Ovary (tissue), 7 donors: ENCODE measurements at regions not wholly inside any gene's neighbourhood (a gene's known extent, or its start where the extent isn't known, plus 50 kb on each side); places are given as distances from the start of the nearest gene placed in this dataset.
"Not testable (repeated sequence)": the region's sequence is repeated elsewhere in the genome, so short reads cannot be mapped to it uniquely, and the experiment has no call there.

ENCODE experiments used
- DNase-seq, 5 donors: peaks; one replicate each; pipeline ENCODE4 v3.0.0-alpha.2; 2019 to 2020
- H3K27ac ChIP-seq, 2 donors: fragments of 200-600 bp; one replicate each; pipeline versions ENCODE4 v1.5.1 to v1.8.0; 2019 to 2022
- H3K27me3 ChIP-seq: fragments of 200-600 bp; one replicate; pipeline ENCODE4 v1.8.0; 2022
- H3K36me3 ChIP-seq: fragments of 200-600 bp; sonication (generic); one replicate; pipeline ENCODE4 v1.5.1; 2019
- H3K4me1 ChIP-seq: one replicate; pipeline ENCODE4 v1.8.1; 2013; ENCODE audit warnings: mild to moderate bottlenecking, moderate library complexity; ENCODE audit not compliant: insufficient read depth
- H3K4me3 ChIP-seq: fragments of 200-600 bp; sonication (generic); one replicate; pipeline ENCODE4 v1.5.1; 2017
- H3K9me3 ChIP-seq, 2 donors: fragments of 200-600 bp in 1 of 2; sonication (generic) in 1 of 2; one replicate each; pipeline versions ENCODE4 v1.5.1 to v1.8.1; 2013 to 2019; ENCODE audit warnings: mild to moderate bottlenecking in 1 of 2, moderate library complexity in 1 of 2
- EP300 ChIP-seq: sonication (generic); formaldehyde crosslinking; IDR thresholded peaks from one replicate; pipeline ENCODE4 v1.6.1; 2017; ENCODE audit warnings: antibody characterized with exemption
- POLR2A ChIP-seq: fragments of 450-650 bp; IDR thresholded peaks from one replicate; pipeline ENCODE4 v1.6.1; 2017; ENCODE audit warnings: antibody characterized with exemption, mild to moderate bottlenecking, moderate library complexity
- WGBS, 3 donors: extraction: QIAGEN DNeasy Blood & Tissue Kit in 1 of 3; methylation state at CpG; one replicate each; pipeline versions ENCODE4 v1.1.5 to v1.1.7; 2013 to 2017; 5-methylcytosine and 5-hydroxymethylcytosine counted together
- intact Hi-C, 4 donors: fragments of 100-400 bp; cut with DNase I; formaldehyde crosslinking; loops; one replicate each; pipeline versions ENCODE4 v1.11.0 to v1.15.1; 2022 to 2023
- TF ChIP-seq, protein P1 (sequence below), 3 donors: fragments of 450-650 bp in 2 of 3; fragments of 200-600 bp in 1 of 3; IDR thresholded peaks; one replicate each; pipeline versions ENCODE4 v1.5.1 to v1.8.0; 2016 to 2022; ENCODE audit warnings: antibody characterized with exemption in 3 of 3, mild to moderate bottlenecking in 1 of 3
- donor health status: DM: no; HTN: no; CAD: no; lungs with moderate emphysema.
- donor health status: DM: no; HTN: no; CAD: no.
- donor health status: Bipolar disorder and iron deficiency.
- donor health status: DM: no; HTN: no; CAD: no.
- donor health status: DM: yes; HTN: yes; CAD: no.

DNA sequence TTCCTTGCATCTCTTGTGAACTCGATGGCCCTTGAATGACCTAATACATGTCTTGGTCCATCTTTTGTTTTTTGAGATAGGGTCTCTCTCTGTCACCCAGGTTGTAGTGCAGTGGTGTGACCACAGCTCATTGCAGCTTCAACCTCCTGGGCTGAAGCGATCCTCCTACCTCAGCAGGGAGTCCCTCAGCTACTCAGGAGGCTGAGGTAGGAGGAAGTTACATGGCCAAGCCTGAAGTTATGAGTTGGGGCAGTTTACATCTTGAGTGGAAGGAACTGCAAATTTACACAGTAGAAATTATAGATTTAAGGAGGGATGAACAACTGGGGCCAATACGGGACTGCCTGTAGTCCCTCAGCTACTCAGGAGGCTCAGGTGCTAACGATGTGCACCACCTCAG is 97.2 kb upstream of the METTL14 start:
- Histone ChIP-seq H3K36me3 (no peaks in the 10 kb centered on the region), H3K27me3 (no peaks in the 10 kb centered on the region), H3K4me3 (no peak overlapping the region), H3K9me3 (no peaks in the 10 kb centered on the region), H3K27ac (no peak overlapping the region), H3K4me1 (peaks cover 7% of the 10 kb centered on the region)
- no peak for DNase-seq
- TF ChIP-seq, protein P1, sequence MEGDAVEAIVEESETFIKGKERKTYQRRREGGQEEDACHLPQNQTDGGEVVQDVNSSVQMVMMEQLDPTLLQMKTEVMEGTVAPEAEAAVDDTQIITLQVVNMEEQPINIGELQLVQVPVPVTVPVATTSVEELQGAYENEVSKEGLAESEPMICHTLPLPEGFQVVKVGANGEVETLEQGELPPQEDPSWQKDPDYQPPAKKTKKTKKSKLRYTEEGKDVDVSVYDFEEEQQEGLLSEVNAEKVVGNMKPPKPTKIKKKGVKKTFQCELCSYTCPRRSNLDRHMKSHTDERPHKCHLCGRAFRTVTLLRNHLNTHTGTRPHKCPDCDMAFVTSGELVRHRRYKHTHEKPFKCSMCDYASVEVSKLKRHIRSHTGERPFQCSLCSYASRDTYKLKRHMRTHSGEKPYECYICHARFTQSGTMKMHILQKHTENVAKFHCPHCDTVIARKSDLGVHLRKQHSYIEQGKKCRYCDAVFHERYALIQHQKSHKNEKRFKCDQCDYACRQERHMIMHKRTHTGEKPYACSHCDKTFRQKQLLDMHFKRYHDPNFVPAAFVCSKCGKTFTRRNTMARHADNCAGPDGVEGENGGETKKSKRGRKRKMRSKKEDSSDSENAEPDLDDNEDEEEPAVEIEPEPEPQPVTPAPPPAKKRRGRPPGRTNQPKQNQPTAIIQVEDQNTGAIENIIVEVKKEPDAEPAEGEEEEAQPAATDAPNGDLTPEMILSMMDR (IDR thresholded peaks at IDR 0.05) = no peak
- TF ChIP-seq EP300 (no peak), POLR2A (no peak)
- intact Hi-C loops = no loop called here
- WGBS, 3 donors = 86 to 92% (median 91%) methylated on average over 4 of the region's 4 CpGs

DNA sequence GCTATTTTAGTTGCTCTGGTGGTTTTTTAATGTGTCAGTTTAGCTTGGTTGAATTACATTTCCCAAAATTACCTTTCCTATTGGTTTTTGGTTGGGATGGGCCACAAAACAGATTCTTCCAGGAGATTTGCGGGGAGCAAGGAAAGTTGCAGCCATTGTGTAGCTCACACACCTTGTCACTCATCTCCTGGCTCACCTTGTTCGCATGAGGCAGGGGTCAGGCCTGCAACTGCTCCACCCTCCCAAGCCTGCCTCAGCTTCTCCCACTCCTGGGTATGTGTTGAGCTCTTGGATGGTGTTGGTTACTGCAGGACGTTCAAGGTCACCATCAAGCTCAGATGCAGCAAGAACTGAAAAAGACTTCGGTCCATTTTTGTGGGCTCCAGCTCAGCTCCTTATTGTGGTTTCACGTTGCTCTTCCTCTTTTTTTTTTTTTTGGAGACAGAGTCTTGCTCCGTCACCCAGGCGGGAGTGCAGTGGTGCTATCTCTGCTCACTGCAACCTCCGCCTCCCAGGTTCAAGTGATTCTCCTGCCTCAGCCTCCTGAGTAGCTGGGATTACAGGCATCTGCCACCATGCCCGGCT is 95.6 kb upstream of the METTL14 start:
- DNase-seq = no peak
- Histone ChIP-seq H3K27ac (no peak overlapping the region), H3K9me3 (no peaks in the 10 kb centered on the region), H3K36me3 (no peaks in the 10 kb centered on the region), H3K27me3 (no peaks in the 10 kb centered on the region), H3K4me3 (no peak overlapping the region), H3K4me1 (peaks cover 7% of the 10 kb centered on the region)
- intact Hi-C loops = no loop called here
- TF ChIP-seq POLR2A (no peak), EP300 (no peak)
- TF ChIP-seq, protein P1 (IDR thresholded peaks at IDR 0.05) = no peak
- 83 to 88% (median 84%) methylated on average over 9 of the region's 9 CpGs for WGBS, 3 donors

DNA sequence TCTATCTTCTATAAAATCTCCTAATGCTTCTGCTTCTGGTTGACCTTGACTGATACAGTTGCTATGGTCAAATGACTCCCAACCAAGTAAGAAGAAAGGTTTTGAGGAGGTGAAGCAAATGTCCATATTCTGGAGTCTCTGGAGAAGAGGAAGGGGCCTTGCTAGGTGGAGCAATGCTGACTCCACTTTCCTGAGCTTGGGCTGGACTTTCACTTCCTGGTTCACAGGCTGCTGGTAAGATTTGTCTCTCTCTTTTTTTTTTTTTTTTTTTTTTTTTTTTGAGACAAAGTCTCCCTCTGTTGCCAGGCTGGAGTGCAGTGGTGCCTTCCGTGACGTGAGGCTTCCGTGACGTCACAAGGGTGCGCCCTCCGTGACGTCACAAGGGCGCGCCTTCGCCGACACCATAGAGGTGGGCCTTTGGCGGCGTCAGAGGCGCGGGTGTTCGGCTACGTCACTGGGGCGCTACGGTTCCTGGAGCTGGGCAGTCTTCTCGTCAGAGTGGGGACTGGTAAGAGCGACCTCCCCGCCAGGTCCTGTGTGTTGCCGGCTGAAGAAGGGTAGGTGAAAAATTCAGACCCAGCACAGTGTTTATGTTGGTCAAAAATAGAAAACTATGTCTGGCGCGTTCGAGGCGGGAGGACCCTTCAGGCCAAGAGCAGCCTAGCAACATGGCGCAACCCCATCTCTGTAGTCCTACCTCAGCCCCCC is 93.7 kb upstream of the METTL14 start:
- TF ChIP-seq, protein P1 (IDR thresholded peaks at IDR 0.05) = peak in 1 of 3 donors; percentile 58
- peak; percentile 87 for TF ChIP-seq POLR2A
- H3K9me3 ChIP-seq, H3K36me3 ChIP-seq, H3K4me1 ChIP-seq, H3K27me3 ChIP-seq, intact Hi-C loops: not testable (repeated sequence)
- WGBS, 3 donors = 1 to 19% (median 15%) methylated on average over 28 of the region's 28 CpGs
- peak; percentile 89 to 99 (median 94) for DNase-seq
- H3K27ac ChIP-seq = peak overlapping the region; percentile 23 to 88
- peak overlapping the region; percentile 42 for H3K4me3 ChIP-seq

DNA sequence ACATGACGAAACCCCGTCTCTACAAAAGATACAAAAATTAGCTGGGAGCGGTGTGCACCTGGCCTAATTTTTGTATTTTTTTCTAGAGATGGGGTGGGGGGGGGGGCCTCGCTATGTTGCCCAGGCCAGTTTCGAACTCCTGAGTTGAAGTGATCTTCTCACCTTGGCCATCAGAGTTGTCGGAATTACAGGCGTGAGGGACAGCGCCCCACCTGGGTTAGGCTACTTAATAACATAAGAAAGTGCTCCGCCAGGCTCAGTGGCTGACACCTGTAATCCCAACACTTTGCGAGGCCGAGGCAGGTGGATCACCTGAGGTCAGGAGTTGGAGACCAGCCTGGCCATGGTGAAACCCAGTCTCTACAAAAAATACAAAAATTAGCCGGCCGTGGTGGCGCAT is 92.9 kb upstream of the METTL14 start:
- Histone ChIP-seq H3K27ac (peak overlapping the region; percentile 23 to 88), H3K4me3 (peak overlapping the region; percentile 42)
- intact Hi-C loops, H3K4me1 ChIP-seq, H3K9me3 ChIP-seq, H3K36me3 ChIP-seq, H3K27me3 ChIP-seq: not testable (repeated sequence)
- 87 to 93% (median 87%) methylated on average over 14 of the region's 14 CpGs for WGBS, 3 donors
- peak in 2 of 5 donors; percentile 24 to 32 for DNase-seq

DNA sequence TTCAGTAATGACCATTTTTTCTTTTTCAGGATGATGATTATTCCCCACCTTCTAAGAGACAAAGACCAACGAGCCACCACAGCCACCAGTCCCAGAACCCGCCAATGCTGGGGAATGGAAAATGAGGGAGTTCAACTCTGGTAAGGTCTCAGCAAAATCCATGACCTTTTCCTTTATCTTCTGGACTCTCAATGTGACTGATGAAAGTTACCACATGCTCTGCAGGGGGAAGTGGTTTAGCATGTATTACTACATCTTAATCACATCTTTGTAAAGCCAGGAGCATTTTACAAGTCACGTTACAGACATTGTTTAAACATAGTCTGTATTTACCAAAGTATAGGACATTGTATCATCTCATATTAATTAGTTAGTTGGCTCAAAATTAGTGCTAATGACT is 89.3 kb upstream of the METTL14 start:
- H3K27ac ChIP-seq, DNase-seq, H3K27me3 ChIP-seq, H3K4me3 ChIP-seq, intact Hi-C loops, H3K9me3 ChIP-seq, H3K4me1 ChIP-seq, H3K36me3 ChIP-seq: not testable (repeated sequence)
- 50 to 91% (median 61%) methylated on average over 2 to 3 of the region's 3 CpGs for WGBS, 3 donors

DNA sequence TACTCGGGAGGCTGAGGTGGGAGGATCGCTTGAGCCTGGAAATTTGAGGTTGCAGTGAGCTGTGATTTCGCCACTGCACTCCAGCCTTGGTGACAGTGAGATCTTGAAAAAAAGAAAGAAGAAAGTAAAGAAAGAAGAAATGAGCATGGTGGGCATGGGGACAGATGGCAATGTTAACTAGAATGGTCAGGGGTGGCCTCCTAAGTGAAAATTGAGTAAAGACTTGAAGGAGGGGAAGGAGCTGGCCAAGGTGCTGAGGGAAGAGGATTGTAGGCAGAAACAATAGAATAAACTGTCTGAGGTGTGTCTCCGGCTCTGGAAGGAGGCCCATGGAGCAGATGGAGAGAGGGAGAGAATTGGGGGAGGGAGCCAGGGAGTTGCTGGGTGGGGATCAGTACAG is 60.1 kb upstream of the METTL14 start:
- DNase-seq, intact Hi-C loops: not testable (repeated sequence)
- 83 to 99% (median 87%) methylated on average over 3 to 4 of the region's 4 CpGs for WGBS, 3 donors

DNA sequence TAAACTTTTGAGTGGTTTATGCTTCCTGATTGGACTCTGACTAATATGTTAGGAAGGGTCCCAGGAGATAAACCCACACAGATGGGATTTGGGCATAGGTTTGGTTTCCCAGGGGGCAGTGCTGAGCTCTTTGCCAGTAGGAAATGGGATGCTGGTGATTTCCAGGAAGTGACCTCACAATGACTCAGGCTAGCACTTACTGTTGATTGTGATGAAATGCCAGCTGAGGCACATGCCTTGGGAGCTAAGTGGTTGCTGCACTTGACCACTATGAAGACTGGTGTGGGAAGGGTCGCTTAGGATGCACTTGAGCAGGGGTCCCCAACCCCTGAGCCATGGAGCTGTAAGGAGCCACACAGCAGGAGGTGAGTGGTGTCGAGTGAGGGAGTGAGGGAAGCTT is 55.5 kb upstream of the METTL14 start:
- intact Hi-C loops, H3K4me1 ChIP-seq, H3K27ac ChIP-seq, H3K9me3 ChIP-seq, H3K36me3 ChIP-seq, H3K27me3 ChIP-seq, DNase-seq, H3K4me3 ChIP-seq: not testable (repeated sequence)
- WGBS, 3 donors = 58 to 77% (median 62%) methylated on average over 2 of the region's 2 CpGs

More for the DNA sequence above, 60.1 kb upstream of the METTL14 start:
- H3K36me3 ChIP-seq, H3K9me3 ChIP-seq, H3K27ac ChIP-seq, H3K4me1 ChIP-seq, H3K4me3 ChIP-seq, H3K27me3 ChIP-seq: not testable (repeated sequence)

DNA sequence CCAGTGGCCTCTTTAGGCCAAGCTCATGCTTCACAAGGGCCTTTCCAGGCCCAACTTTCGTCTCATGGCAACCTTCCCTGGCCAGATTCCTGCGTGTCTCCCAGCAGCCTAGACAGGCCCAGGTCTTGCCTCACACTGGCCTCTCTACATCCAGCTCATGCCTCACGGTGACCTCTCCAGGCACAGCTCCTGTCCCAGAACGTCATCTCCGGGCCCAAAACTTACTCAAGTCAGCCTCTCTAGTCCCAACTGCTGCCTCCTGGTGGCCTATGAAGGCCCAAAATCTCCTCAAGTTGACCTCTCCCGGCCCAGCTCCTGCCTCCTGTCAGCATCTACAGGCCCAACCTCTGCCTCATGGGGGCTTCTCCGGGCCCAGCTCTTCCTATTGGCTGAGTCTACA is 54.3 kb upstream of the METTL14 start:
- intact Hi-C loops, H3K27me3 ChIP-seq, H3K4me3 ChIP-seq, H3K9me3 ChIP-seq, H3K36me3 ChIP-seq, DNase-seq, H3K4me1 ChIP-seq, H3K27ac ChIP-seq: not testable (repeated sequence)
- WGBS, 3 donors = 72 to 82% methylated on average over 3 to 6 of the region's 7 CpGs; no CpG with 5 or more reads in 1 of the 3 donors
